Renal cortical epithelial cell (primary cell): ENCODE measurements at regions not wholly inside any gene's neighbourhood (a gene's known extent, or its start where the extent isn't known, plus 50 kb on each side); places are given as distances from the start of the nearest gene placed in this dataset.
A peak's percentile ranks its signal among the peaks of the same experiment; 100 is the strongest.

Experiments used
- DNase-seq: peaks from one replicate; pipeline ENCODE4 v3.0.0-alpha.2; 2011; ENCODE audit warnings: low read depth

- DNase-seq, result no peak
Observed at GRCh38 chr5:40414922-40415321, 264.8 kb upstream of the PTGER4 start.

- no peak for DNase-seq
Observed at GRCh38 chr5:40413743-40414142, 266.0 kb upstream of the PTGER4 start.

GRCh38 chr5:40412771-40413170, 266.9 kb upstream of the PTGER4 start:
- no peak for DNase-seq

GRCh38 chr5:40410964-40411635, 268.6 kb upstream of the PTGER4 start:
- DNase-seq, result no peak

- peak; percentile 21 for DNase-seq
Observed at GRCh38 chr5:40410231-40410861, 269.4 kb upstream of the PTGER4 start.

- no peak for DNase-seq
Observed at GRCh38 chr5:40409601-40410000, 270.1 kb upstream of the PTGER4 start.

GRCh38 chr5:40406741-40407211, 272.9 kb upstream of the PTGER4 start:
- DNase-seq, result no peak

- no peak for DNase-seq
Observed at GRCh38 chr5:40405996-40406740, 273.5 kb upstream of the PTGER4 start.

- no peak for DNase-seq
Observed at GRCh38 chr5:40405230-40405629, 274.5 kb upstream of the PTGER4 start.

GRCh38 chr5:40404613-40405012, 275.1 kb upstream of the PTGER4 start:
- no peak for DNase-seq

- DNase-seq, result peak; percentile 67
Observed at GRCh38 chr5:40402007-40402364, 277.7 kb upstream of the PTGER4 start.

- DNase-seq, result peak; percentile 27
Observed at GRCh38 chr5:40401284-40402006, 278.3 kb upstream of the PTGER4 start.

GRCh38 chr5:40400245-40400644, 279.5 kb upstream of the PTGER4 start:
- no peak for DNase-seq

GRCh38 chr5:40399349-40399748, 280.4 kb upstream of the PTGER4 start:
- DNase-seq, result peak; percentile 47

GRCh38 chr5:40397976-40398375, 281.7 kb upstream of the PTGER4 start:
- DNase-seq, result no peak

GRCh38 chr5:40397091-40397490, 282.6 kb upstream of the PTGER4 start:
- no peak for DNase-seq

- DNase-seq, result no peak
Observed at GRCh38 chr5:40396317-40396716, 283.4 kb upstream of the PTGER4 start.

GRCh38 chr5:40395251-40395650, 284.5 kb upstream of the PTGER4 start:
- no peak for DNase-seq

- no peak for DNase-seq
Observed at GRCh38 chr5:40394698-40395097, 285.0 kb upstream of the PTGER4 start.

- no peak for DNase-seq
Observed at GRCh38 chr5:40391642-40392041, 288.1 kb upstream of the PTGER4 start.

GRCh38 chr5:40390281-40391149, 289.2 kb upstream of the PTGER4 start:
- no peak for DNase-seq
